ENCODE measurements at regions not wholly inside any gene's neighbourhood (a gene's known extent, or its start where the extent isn't known, plus 50 kb on each side); places are given as distances from the start of the nearest gene placed in this dataset.
"Not testable (repeated sequence)": the region's sequence is repeated elsewhere in the genome, so short reads cannot be mapped to it uniquely, and the experiment has no call there.

DNA sequence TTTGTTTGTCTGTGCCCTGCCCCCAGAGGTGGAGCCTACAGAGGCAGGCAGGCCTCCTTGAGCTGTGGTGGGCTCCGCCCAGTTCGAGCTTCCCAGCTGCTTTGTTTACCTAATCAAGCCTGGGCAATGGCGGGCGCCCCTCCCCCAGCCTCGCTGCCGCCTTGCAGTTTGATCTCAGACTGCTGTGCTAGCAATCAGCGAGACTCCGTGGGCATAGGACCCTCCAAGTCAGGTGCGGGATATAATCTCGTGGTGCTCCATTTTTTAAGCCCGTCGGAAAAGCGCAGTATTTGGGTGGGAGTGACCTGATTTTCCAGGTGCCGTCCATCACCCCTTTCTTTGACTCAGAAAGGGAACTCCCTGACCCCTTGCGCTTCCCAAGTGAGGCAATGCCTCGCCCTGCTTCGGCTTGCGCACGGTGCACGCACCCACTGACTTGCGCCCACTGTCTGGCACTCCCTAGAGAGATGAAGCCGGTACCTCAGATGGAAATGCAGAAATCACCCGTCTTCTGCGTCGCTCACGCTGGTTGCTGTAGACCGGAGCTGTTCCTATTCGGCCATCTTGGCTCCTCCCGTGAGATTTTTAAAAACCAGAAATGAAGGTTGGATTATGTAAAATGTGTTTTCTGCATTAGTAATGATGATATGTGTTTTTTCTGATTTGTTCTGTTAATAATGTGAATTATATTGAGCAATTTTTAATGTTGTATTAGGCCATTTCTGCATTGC, 59.7 kb downstream of the CYTL1 start:
- TF ChIP-seq EZH2 (IDR thresholded peaks at IDR 0.05; ENCODE audit: low read length, unreplicated experiment); EZH2phosphoT487 (IDR thresholded peaks at IDR 0.05; ENCODE audit: borderline replicate concordance, low read length): not testable (repeated sequence)
- TF ChIP-seq, protein P1, sequence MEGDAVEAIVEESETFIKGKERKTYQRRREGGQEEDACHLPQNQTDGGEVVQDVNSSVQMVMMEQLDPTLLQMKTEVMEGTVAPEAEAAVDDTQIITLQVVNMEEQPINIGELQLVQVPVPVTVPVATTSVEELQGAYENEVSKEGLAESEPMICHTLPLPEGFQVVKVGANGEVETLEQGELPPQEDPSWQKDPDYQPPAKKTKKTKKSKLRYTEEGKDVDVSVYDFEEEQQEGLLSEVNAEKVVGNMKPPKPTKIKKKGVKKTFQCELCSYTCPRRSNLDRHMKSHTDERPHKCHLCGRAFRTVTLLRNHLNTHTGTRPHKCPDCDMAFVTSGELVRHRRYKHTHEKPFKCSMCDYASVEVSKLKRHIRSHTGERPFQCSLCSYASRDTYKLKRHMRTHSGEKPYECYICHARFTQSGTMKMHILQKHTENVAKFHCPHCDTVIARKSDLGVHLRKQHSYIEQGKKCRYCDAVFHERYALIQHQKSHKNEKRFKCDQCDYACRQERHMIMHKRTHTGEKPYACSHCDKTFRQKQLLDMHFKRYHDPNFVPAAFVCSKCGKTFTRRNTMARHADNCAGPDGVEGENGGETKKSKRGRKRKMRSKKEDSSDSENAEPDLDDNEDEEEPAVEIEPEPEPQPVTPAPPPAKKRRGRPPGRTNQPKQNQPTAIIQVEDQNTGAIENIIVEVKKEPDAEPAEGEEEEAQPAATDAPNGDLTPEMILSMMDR (conservative IDR thresholded peaks at IDR 0.05; ENCODE audit: low read depth, low read length) = not testable (repeated sequence)

Measured in PC-3 (cell line).